ENCODE measurements at regions not wholly inside any gene's neighbourhood (a gene's known extent, or its start where the extent isn't known, plus 50 kb on each side); places are given as distances from the start of the nearest gene placed in this dataset.

- Mint-ChIP-seq H3K4me1 (no peaks in the 10 kb centered on the region), H3K9me3 (ENCODE audit: insufficient read depth) (no peaks in the 10 kb centered on the region), H3K27ac (no peak overlapping the region), H3K4me3 (no peak overlapping the region), H3K27me3 (no peaks in the 10 kb centered on the region)
- no peak for TF ChIP-seq EZH2 (IDR thresholded peaks at IDR 0.05; ENCODE audit: borderline replicate concordance, insufficient read depth, low read depth, low read length, poor library complexity, severe bottlenecking)
- TF ChIP-seq CTCF (IDR thresholded peaks at IDR 0.05) = no peak
- Histone ChIP-seq H3K27ac (ENCODE audit: low read length in 2 of 2) (no peak overlapping the region), H3K9ac (ENCODE audit: low read length) (no peak overlapping the region), H3K79me2 (ENCODE audit: control insufficient read depth, insufficient read depth, low read length) (no peaks in the 10 kb centered on the region), H3K4me1 (ENCODE audit: control insufficient read depth in 2 of 2, insufficient read depth in 2 of 2, low read length in 2 of 2) (no peaks in the 10 kb centered on the region), H3K4me2 (replicated peaks; ENCODE audit: low read depth, low read length, poor library complexity, severe bottlenecking) (no peak overlapping the region), H3K27me3 (replicated peaks in 1 of 4; ENCODE audit: control extremely low read depth in 1 of 4, control insufficient read depth in 3 of 4, insufficient read depth in 4 of 4, low read length in 3 of 4) (no peaks in the 10 kb centered on the region), H3K9me3 (ENCODE audit: control extremely low read depth in 1 of 3, control insufficient read depth in 2 of 3, insufficient read depth in 1 of 3, low read length in 2 of 3) (no peaks in the 10 kb centered on the region), H4K20me1 (ENCODE audit: control insufficient read depth, insufficient read depth, low read length, poor library complexity, severe bottlenecking) (no peaks in the 10 kb centered on the region), H3K4me3 (ENCODE audit: control extremely low read depth in 1 of 5, extremely low read depth in 1 of 5, insufficient read depth in 1 of 5, low read depth in 2 of 5, low read length in 4 of 5) (no peak overlapping the region), H3K36me3 (replicated peaks in 1 of 2; ENCODE audit: control extremely low read depth in 1 of 2, control insufficient read depth in 1 of 2, extremely low read depth in 1 of 2, insufficient read depth in 2 of 2, low read length in 1 of 2) (no peaks in the 10 kb centered on the region), H2AFZ (ENCODE audit: insufficient read depth, low read depth, low read length, poor library complexity, severe bottlenecking) (no peak overlapping the region)
- no peak for ATAC-seq (ENCODE audit: low read depth)
- intact Hi-C loops (cut with micrococcal nuclease) = no loop called here
- no CpG with 5 or more reads among the region's 2 CpGs for WGBS (ENCODE audit: insufficient coverage)
- ChIA-PET CTCF (no interaction called here), POLR2A (no interaction called here)
- DNase-seq = no peak
Observed at GRCh38 chr9:82333671-82334070, 345.1 kb downstream of the SPATA31D1 start.

GRCh38 chr9:82334286-82334685, 345.7 kb downstream of the SPATA31D1 start:
- Histone ChIP-seq H3K9me3 (ENCODE audit: control extremely low read depth in 1 of 3, control insufficient read depth in 2 of 3, insufficient read depth in 1 of 3, low read length in 2 of 3) (no peaks in the 10 kb centered on the region), H3K9ac (ENCODE audit: low read length) (no peak overlapping the region), H3K79me2 (ENCODE audit: control insufficient read depth, insufficient read depth, low read length) (no peaks in the 10 kb centered on the region), H3K27ac (ENCODE audit: low read length in 2 of 2) (no peak overlapping the region), H3K27me3 (replicated peaks in 1 of 4; ENCODE audit: control extremely low read depth in 1 of 4, control insufficient read depth in 3 of 4, insufficient read depth in 4 of 4, low read length in 3 of 4) (no peaks in the 10 kb centered on the region), H3K4me2 (replicated peaks; ENCODE audit: low read depth, low read length, poor library complexity, severe bottlenecking) (no peak overlapping the region), H3K4me3 (ENCODE audit: control extremely low read depth in 1 of 5, extremely low read depth in 1 of 5, insufficient read depth in 1 of 5, low read depth in 2 of 5, low read length in 4 of 5) (no peak overlapping the region), H3K36me3 (replicated peaks in 1 of 2; ENCODE audit: control extremely low read depth in 1 of 2, control insufficient read depth in 1 of 2, extremely low read depth in 1 of 2, insufficient read depth in 2 of 2, low read length in 1 of 2) (no peaks in the 10 kb centered on the region), H2AFZ (ENCODE audit: insufficient read depth, low read depth, low read length, poor library complexity, severe bottlenecking) (no peak overlapping the region), H4K20me1 (ENCODE audit: control insufficient read depth, insufficient read depth, low read length, poor library complexity, severe bottlenecking) (no peaks in the 10 kb centered on the region), H3K4me1 (ENCODE audit: control insufficient read depth in 2 of 2, insufficient read depth in 2 of 2, low read length in 2 of 2) (no peaks in the 10 kb centered on the region)
- no peaks in the 10 kb centered on the region for H3K27me3 Mint-ChIP-seq
- ChIA-PET POLR2A (no interaction called here), CTCF (no interaction called here)
- no peaks in the 10 kb centered on the region for H3K9me3 Mint-ChIP-seq (ENCODE audit: insufficient read depth)
- TF ChIP-seq EZH2 (IDR thresholded peaks at IDR 0.05; ENCODE audit: borderline replicate concordance, insufficient read depth, low read depth, low read length, poor library complexity, severe bottlenecking) (no peak), CTCF (IDR thresholded peaks at IDR 0.05) (no peak)
- DNase-seq (no peak), ATAC-seq (ENCODE audit: low read depth) (no peak)
- intact Hi-C loops (cut with micrococcal nuclease) = no loop called here
- H3K4me3 Mint-ChIP-seq = no peak overlapping the region
- H3K4me1 Mint-ChIP-seq = peaks cover 4% of the 10 kb centered on the region
- no peak overlapping the region for H3K27ac Mint-ChIP-seq
